ENCODE measurements at regions not wholly inside any gene's neighbourhood (a gene's known extent, or its start where the extent isn't known, plus 50 kb on each side); places are given as distances from the start of the nearest gene placed in this dataset.

DNA sequence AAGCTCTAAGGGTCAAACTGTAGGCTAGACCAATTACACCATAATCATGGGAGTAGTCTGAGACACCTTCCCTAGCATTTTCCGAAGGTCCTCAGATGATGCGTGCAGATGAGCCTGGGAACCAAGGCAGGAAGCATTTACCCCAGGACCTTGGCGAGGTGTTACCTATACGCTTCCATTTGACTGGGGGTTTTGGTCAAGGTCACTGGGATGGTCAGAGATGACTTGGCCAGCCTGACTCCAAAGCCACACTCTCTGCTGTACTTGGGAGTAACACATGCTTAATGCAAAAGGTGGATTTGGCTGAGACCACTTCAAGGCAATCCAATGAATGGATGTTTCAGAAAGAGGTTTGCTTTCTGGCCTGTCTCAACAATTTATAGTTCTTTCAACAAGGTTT is 98.9 kb upstream of the IRS2 start (continued):
- TF ChIP-seq, protein P1, sequence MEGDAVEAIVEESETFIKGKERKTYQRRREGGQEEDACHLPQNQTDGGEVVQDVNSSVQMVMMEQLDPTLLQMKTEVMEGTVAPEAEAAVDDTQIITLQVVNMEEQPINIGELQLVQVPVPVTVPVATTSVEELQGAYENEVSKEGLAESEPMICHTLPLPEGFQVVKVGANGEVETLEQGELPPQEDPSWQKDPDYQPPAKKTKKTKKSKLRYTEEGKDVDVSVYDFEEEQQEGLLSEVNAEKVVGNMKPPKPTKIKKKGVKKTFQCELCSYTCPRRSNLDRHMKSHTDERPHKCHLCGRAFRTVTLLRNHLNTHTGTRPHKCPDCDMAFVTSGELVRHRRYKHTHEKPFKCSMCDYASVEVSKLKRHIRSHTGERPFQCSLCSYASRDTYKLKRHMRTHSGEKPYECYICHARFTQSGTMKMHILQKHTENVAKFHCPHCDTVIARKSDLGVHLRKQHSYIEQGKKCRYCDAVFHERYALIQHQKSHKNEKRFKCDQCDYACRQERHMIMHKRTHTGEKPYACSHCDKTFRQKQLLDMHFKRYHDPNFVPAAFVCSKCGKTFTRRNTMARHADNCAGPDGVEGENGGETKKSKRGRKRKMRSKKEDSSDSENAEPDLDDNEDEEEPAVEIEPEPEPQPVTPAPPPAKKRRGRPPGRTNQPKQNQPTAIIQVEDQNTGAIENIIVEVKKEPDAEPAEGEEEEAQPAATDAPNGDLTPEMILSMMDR (conservative IDR thresholded peaks at IDR 0.05; ENCODE audit: low read depth in 2 of 2), result no peak
- TF ChIP-seq ZNF114 (CRISPR knock-in tag; IDR thresholded peaks at IDR 0.05), result no peak
- TF ChIP-seq CREB1 (CRISPR knock-in tag; IDR thresholded peaks at IDR 0.05; ENCODE audit: low read depth), result no peak
- TF ChIP-seq EZH2 (IDR thresholded peaks at IDR 0.05; ENCODE audit: low read depth, unreplicated experiment), result no peak

DNA sequence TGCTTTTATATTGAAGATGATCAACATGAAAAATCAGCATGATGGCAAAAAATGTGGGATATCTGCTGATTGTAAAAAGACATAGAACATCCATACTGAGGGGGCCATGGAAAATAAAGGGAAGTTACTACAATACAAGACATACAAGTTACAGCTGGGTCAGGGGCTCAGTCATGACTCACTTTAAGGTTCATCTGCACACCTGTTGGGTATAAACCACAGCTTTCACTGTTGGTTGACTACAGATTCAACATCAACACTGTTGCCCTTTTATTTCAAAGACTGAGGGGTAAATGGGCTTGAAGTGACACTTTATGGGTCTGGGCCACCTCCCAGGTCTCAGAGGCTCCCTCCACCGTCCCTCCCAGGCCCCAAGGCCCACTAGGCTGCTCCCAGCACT is 98.1 kb upstream of the IRS2 start:
- Histone ChIP-seq H3K4me1 (ENCODE audit: insufficient read depth) (no peaks in the 10 kb centered on the region), H3K4me3 (no peak overlapping the region), H3K27me3 (ENCODE audit: insufficient read depth) (no peaks in the 10 kb centered on the region), H3K36me3 (ENCODE audit: insufficient read depth) (no peaks in the 10 kb centered on the region), H3K9me2 (ENCODE audit: insufficient read depth) (0 out of 2 replicates have a peak, but pooled peaks cover 6% of the 10 kb centered on the region), H3K4me2 (no peak overlapping the region), H3F3A (replicated peaks; ENCODE audit: low read depth) (no peaks in the 10 kb centered on the region), H3K79me2 (replicated peaks; ENCODE audit: insufficient read depth) (no peaks in the 10 kb centered on the region), H2AFZ (no peak overlapping the region), H3K27ac (ENCODE audit: low read depth) (no peak overlapping the region), H4K20me1 (replicated peaks; ENCODE audit: insufficient read depth) (no peaks in the 10 kb centered on the region)
- H3K27me3 Mint-ChIP-seq (ENCODE audit: insufficient read depth, low read depth, poor library complexity), result peaks cover 4% of the 10 kb centered on the region
- H3K27ac Mint-ChIP-seq, result no peak overlapping the region
- H3K4me1 Mint-ChIP-seq, result no peaks in the 10 kb centered on the region
- DNase-seq (ENCODE audit: low spot score) (no peak), ATAC-seq (no peak)
- H3K4me3 Mint-ChIP-seq, result no peak overlapping the region
- no peaks in the 10 kb centered on the region for H3K36me3 Mint-ChIP-seq (ENCODE audit: low read depth)
- H3K9me3 Mint-ChIP-seq, result peaks cover 9% of the 10 kb centered on the region; the same call in 2 of the 3 replicates
- TF ChIP-seq JUNB (IDR thresholded peaks at IDR 0.05; ENCODE audit: unreplicated experiment) (no peak), ZNF114 (CRISPR knock-in tag; IDR thresholded peaks at IDR 0.05) (no peak), CREB1 (CRISPR knock-in tag; IDR thresholded peaks at IDR 0.05; ENCODE audit: low read depth) (no peak), EZH2 (IDR thresholded peaks at IDR 0.05; ENCODE audit: low read depth, unreplicated experiment) (no peak), EZH2phosphoT487 (IDR thresholded peaks at IDR 0.05; ENCODE audit: unreplicated experiment) (no peak), ZNF331 (CRISPR knock-in tag; IDR thresholded peaks at IDR 0.05; ENCODE audit: low read depth) (no peak), NANOG (IDR thresholded peaks at IDR 0.05; ENCODE audit: borderline replicate concordance) (no peak), POLR2AphosphoS5 (IDR thresholded peaks at IDR 0.05; ENCODE audit: low read depth) (no peak), STAT1 (IDR thresholded peaks at IDR 0.05; ENCODE audit: unreplicated experiment) (no peak)
- TF ChIP-seq, protein P2, sequence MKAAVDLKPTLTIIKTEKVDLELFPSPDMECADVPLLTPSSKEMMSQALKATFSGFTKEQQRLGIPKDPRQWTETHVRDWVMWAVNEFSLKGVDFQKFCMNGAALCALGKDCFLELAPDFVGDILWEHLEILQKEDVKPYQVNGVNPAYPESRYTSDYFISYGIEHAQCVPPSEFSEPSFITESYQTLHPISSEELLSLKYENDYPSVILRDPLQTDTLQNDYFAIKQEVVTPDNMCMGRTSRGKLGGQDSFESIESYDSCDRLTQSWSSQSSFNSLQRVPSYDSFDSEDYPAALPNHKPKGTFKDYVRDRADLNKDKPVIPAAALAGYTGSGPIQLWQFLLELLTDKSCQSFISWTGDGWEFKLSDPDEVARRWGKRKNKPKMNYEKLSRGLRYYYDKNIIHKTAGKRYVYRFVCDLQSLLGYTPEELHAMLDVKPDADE (IDR thresholded peaks at IDR 0.05), result no peak
- TF ChIP-seq, protein P3, sequence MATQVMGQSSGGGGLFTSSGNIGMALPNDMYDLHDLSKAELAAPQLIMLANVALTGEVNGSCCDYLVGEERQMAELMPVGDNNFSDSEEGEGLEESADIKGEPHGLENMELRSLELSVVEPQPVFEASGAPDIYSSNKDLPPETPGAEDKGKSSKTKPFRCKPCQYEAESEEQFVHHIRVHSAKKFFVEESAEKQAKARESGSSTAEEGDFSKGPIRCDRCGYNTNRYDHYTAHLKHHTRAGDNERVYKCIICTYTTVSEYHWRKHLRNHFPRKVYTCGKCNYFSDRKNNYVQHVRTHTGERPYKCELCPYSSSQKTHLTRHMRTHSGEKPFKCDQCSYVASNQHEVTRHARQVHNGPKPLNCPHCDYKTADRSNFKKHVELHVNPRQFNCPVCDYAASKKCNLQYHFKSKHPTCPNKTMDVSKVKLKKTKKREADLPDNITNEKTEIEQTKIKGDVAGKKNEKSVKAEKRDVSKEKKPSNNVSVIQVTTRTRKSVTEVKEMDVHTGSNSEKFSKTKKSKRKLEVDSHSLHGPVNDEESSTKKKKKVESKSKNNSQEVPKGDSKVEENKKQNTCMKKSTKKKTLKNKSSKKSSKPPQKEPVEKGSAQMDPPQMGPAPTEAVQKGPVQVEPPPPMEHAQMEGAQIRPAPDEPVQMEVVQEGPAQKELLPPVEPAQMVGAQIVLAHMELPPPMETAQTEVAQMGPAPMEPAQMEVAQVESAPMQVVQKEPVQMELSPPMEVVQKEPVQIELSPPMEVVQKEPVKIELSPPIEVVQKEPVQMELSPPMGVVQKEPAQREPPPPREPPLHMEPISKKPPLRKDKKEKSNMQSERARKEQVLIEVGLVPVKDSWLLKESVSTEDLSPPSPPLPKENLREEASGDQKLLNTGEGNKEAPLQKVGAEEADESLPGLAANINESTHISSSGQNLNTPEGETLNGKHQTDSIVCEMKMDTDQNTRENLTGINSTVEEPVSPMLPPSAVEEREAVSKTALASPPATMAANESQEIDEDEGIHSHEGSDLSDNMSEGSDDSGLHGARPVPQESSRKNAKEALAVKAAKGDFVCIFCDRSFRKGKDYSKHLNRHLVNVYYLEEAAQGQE (IDR thresholded peaks at IDR 0.05; ENCODE audit: unreplicated experiment), result no peak
- TF ChIP-seq, protein P1 (conservative IDR thresholded peaks at IDR 0.05; ENCODE audit: low read depth in 2 of 2), result no peak
